Cardiac septum (tissue), 1 donor: ENCODE measurements at regions not wholly inside any gene's neighbourhood (a gene's known extent, or its start where the extent isn't known, plus 50 kb on each side); places are given as distances from the start of the nearest gene placed in this dataset.
"Not testable (repeated sequence)": the region's sequence is repeated elsewhere in the genome, so short reads cannot be mapped to it uniquely, and the experiment has no call there.

Experiments
- DNase-seq: peaks from one replicate; pipeline ENCODE4 v3.0.0-alpha.2; 2020; ENCODE audit warnings: low spot score
- intact Hi-C: fragments of 100-400 bp; cut with DNase I; formaldehyde crosslinking; loops from one replicate; pipeline ENCODE4 v1.14.0; 2022
- donor health status: DM: no; HTN: no; CAD: no.

- DNase-seq: no peak
- intact Hi-C loops: no loop called here
These were observed 103.0 kb downstream of the VCPKMT start for GRCh38 chr14:50013198-50013918.

GRCh38 chr14:50013934-50014333 lies 102.4 kb downstream of the VCPKMT start:
- no peak for DNase-seq
- intact Hi-C loops: no loop called here

DNA sequence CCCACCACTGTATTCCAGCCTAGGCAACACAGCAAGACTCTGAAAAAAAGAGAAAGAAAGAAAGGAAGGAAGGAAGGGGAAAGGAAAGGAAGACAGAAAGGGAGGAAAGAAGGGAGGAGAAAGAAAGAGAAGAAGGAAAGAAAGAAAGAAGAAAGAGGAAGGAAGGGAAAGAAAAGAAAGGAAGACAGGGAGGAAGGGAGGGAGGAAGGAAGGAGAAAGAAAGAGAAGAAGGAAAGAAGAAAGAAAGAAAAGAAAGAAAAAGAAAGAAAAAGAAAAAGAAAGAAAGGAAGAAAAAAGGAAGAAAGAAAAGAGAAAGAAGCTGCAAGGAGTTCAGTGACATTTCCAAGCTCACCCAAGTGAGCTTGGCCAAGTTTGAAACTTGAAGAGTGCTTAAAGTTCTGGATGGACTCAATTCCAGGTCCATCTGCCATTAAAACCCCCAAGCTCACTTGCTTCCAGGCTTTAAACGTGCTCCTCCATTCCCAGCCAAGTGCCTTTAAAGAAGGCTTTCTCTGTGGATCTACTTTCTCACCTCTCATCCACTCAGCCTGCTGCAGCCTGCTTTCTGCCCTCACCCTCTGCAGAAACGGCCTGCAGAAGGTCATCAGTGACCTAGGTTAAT lies 101.5 kb downstream of the VCPKMT start:
- intact Hi-C loops: no loop called here
- DNase-seq: no peak

GRCh38 chr14:50015716-50016115 lies 100.7 kb downstream of the VCPKMT start:
- DNase-seq: no peak
- intact Hi-C loops: no loop called here

GRCh38 chr14:50018201-50018932 lies 98.0 kb downstream of the VCPKMT start:
- DNase-seq: no peak
- intact Hi-C loops: loop anchor here (2.0 kb wide), 1 partner anchor 16 kb away; no protein-coding TSS in a partner anchor

GRCh38 chr14:50018933-50019210 lies 97.5 kb downstream of the VCPKMT start:
- DNase-seq: no peak
- intact Hi-C loops: loop anchor here (2.0 kb wide), 1 partner anchor 16 kb away; no protein-coding TSS in a partner anchor

DNA sequence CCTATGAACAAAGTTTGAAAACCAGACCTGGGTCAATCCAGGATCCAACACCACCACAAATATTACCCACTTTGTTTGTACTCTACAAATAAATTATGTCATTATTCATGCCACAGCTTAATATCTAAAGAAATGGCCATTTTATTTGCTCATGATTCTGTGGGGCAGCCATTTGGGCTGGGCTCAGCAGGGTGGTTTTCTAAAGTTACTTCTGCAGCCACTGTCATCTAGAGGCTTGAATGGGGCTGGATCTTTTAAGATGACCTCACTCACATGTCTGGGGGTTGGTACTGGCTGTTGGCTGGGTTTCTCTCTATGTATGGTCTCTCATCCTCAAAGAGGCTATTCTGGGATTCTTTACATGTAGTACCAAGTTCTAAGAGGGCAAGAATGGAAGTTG lies 96.2 kb downstream of the VCPKMT start:
- DNase-seq: no peak
- intact Hi-C loops: loop anchor here (5.0 kb wide), 1 partner anchor 42 kb away; no protein-coding TSS in a partner anchor

DNA sequence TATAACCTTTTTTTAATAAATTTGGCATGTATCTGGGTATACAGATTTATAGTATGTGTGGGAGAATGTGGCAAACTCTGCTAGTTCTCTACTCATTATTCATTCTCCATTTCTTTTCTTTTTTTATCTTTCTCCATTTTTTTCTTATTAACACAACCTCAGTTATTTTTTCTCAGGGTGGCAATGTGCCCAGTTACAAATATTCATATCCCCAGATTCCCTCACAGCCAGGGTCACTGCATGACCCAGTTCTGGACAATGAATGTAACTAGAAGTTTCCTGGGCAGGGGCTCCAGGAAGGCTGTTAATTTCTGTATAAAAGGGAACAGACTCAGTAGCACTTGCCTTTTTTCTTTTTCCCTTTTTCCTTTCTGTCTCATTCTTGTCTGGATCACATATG lies 95.6 kb downstream of the VCPKMT start:
- no peak for DNase-seq
- intact Hi-C loops: loop anchor here (5.0 kb wide), 1 partner anchor 42 kb away; no protein-coding TSS in a partner anchor

DNA sequence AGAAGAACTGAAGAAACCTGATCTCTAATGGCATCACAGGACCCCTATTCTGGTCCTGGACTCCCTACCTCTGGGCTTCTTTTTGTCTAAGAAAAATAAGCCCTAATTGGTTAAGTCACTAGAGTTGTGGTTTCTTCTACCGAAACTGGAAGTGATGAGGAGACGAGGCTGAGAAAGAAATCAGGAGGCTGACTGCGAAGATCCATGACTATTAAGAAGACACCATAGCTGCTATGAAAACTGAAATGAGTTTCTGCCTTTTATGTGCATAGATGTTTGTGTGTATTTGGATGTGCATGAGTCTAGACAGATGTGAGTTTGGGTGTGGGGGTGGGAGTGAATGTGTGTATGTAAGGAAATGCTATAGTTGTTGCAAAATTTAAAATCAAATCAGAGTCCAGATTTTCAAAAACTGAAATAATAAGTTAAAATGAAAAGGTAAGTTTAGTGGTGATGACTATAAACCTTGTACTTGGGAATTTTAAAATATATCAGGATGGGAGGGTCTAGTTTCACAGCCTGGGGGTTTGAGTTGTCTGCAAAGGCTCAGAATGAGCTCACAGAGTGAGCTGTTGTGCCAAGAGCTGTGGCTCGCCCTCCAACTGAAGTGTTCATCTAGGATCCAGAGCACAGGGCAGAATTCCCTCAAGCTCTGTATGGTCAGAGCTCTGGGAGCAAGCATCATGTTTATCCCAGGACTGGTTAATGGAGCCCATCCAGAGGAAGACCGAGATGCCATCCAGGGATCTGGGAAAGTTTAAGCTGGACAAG lies 94.9 kb downstream of the VCPKMT start:
- DNase-seq: no peak
- intact Hi-C loops: loop anchor here (5.0 kb wide), 1 partner anchor 41 kb away; no protein-coding TSS in a partner anchor

DNA sequence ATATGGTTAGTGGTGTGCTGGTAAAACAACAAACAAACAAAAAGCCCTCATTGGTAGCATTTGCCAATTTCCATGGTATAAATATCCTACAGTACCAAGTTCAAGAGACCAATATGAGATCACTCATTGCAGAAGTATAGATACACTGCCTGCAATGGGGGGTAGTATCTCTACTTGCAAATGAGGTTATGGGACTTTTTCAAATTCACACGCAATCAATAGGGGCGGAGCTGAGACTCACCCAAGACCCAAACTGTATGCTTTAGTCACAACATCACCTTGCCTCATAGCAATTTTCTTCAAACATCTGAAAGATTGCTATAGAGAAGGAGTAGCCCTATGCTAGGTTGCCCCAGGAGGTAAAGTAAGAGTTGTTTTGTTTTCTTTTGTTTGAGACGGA lies 93.7 kb downstream of the VCPKMT start:
- intact Hi-C loops: loop anchor here (5.0 kb wide), 1 partner anchor 40 kb away; no protein-coding TSS in a partner anchor

DNA sequence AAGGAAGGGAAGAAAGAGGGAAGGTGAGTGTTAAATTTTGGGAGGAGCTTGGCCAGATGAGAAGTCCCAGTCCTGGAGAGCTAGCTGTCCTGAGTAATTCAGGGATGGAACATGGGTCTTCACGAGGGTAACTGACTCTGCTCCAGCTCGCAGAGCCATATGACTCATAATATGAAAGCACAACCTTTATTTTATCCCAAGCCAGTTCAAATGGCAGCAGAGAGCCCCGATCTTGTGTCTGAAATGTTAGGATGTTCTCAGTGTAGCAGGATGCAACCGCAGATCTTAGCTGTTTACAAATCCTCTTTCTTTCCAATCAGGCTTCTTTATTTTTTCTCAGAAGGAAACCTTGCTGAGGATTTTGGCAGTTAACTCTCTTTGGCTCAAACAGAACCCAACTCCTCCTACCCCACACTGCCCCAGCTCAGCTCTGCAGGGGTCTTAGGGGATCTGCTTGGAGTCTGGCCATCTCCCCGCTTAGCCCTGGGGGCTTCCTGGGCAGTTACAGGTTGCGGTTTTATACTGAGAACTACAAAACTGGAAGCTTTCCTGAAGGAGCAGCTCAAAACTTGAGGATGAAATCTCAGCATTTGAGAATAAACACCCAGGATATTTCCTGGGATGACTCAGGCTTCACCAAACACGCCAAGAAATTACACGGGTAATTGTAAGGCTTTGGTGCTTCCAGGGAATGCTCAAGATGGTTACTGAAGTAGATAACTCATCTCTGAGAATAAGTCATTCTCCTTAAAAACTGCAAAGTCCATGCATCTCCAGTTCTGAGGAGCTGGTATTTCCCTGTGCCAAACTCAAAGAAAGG lies 92.5 kb downstream of the VCPKMT start:
- DNase-seq: no peak

More for the DNA sequence above, 93.7 kb downstream of the VCPKMT start:
- no peak for DNase-seq

DNA sequence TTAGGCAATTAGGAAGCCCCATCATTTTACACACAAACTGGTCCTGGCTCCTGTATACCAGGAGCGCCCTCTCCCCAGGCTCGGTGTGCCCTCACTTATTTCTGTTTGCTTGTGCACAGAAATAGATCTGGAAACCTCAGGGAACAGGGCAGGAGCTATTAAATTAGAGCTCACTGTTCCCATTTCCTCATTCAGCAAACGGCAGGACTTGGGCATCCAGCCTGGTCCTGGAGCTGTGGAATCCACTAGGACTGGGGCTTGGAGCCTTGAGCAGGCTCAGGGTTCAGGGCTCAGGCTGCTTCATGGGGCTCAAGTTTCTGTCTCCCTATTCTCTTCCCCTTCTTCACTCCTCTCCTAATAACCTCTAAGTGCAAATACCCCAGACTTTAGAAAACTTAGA lies 91.3 kb downstream of the VCPKMT start:
- intact Hi-C loops: no loop called here
- no peak for DNase-seq

More for the DNA sequence above, 92.5 kb downstream of the VCPKMT start:
- intact Hi-C loops: loop anchor here (5.0 kb wide), 1 partner anchor 38 kb away; no protein-coding TSS in a partner anchor

DNA sequence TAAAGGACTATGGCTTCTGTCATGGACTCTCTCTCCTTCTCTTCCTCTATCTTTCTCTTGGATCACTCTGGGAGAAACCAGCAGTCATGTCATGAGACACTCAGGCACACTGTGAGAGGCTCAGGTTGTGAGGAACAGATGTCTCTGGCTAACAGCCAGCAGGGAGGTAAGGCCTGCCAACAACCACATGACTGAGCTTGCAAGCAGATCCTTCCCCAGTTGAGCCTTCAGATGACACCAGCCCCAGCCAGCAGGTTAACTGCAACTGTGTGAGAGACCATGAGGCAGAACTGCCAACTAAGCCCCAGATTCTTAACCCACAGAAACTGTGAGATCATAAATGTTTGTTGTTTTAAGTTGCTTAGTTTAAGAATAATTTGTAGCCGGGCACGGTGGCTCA lies 90.6 kb downstream of the VCPKMT start:
- intact Hi-C loops: no loop called here
- DNase-seq: no peak

DNA sequence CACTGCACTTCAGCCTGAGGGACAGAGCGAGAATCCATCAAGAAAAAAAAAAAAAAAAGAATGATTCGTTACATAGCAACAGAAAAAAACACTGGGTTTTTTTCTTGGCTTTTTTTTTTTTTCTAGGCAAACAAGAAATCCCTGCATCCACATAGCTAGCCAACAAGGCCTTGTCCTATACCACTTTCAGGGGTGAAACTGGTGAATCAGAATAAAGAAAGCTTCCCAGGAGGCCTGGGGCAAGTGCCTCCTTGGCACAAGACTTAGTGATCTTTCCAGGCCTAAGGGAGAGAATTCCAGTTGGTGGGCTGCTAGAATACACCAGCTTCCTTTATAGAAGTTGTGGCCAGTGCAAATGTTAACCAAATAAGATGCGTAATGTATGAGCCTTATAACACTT lies 90.0 kb downstream of the VCPKMT start:
- intact Hi-C loops: no loop called here
- DNase-seq: no peak

- DNase-seq: no peak
- intact Hi-C loops: no loop called here
These were observed 88.6 kb downstream of the VCPKMT start for GRCh38 chr14:50027816-50028215.

- DNase-seq: no peak
- intact Hi-C loops: no loop called here
These were observed 87.9 kb downstream of the VCPKMT start for GRCh38 chr14:50028458-50028857.

GRCh38 chr14:50030036-50030435 lies 86.3 kb downstream of the VCPKMT start:
- no peak for DNase-seq
- intact Hi-C loops: no loop called here

GRCh38 chr14:50030911-50031310 lies 85.5 kb downstream of the VCPKMT start:
- intact Hi-C loops, DNase-seq: not testable (repeated sequence)
